ENCODE measurements at regions not wholly inside any gene's neighbourhood (a gene's known extent, or its start where the extent isn't known, plus 50 kb on each side); places are given as distances from the start of the nearest gene placed in this dataset.

DNA sequence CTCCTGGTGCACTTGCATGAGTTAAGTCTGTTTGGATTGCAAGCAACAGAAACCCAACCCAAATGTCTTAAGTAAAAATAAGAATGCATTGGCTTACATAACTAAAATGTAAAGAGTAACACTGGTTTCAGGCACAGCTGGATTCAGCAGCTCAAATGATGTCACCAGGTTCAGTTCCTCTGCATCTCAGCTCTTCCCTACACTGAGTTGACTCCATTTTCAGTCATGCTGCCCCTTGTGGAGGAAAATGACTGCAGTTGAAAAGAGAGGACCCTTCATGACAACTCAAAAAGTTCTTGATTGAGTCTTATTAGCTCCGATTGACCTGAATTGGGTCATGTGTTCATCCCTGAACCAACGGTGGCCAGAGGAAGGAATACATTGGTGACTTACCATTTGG lies 138.5 kb upstream of the ABI3BP start:
- H3K4me3 ChIP-seq (replicated peaks; ENCODE audit: low read depth, low read length): no peak overlapping the region
- no peak for DNase-seq (ENCODE audit: low read depth)
- TF ChIP-seq, protein P1, sequence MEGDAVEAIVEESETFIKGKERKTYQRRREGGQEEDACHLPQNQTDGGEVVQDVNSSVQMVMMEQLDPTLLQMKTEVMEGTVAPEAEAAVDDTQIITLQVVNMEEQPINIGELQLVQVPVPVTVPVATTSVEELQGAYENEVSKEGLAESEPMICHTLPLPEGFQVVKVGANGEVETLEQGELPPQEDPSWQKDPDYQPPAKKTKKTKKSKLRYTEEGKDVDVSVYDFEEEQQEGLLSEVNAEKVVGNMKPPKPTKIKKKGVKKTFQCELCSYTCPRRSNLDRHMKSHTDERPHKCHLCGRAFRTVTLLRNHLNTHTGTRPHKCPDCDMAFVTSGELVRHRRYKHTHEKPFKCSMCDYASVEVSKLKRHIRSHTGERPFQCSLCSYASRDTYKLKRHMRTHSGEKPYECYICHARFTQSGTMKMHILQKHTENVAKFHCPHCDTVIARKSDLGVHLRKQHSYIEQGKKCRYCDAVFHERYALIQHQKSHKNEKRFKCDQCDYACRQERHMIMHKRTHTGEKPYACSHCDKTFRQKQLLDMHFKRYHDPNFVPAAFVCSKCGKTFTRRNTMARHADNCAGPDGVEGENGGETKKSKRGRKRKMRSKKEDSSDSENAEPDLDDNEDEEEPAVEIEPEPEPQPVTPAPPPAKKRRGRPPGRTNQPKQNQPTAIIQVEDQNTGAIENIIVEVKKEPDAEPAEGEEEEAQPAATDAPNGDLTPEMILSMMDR (IDR thresholded peaks at IDR 0.05; ENCODE audit: low read length, missing control alignments): no peak

DNA sequence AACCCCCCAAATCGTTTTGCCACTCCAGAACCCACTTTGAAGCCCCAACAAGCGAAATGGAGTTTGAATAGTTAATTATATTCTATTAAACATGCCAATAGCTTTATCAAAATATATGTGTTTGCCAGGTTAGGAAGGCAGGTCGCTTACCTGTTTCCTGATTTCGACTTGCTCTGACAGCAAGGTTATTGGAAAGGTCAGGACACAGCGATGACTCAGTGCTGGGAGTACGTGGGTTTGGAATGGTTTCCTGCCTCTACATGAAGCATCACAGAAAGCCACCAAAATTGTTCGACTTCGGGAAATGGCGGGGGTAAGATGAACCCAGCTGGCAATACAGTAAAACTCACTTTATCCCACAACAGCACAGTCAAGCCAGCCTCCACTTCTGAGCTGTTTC lies 135.6 kb upstream of the ABI3BP start:
- TF ChIP-seq, protein P1 (IDR thresholded peaks at IDR 0.05; ENCODE audit: low read length, missing control alignments): no peak
- no peak overlapping the region for H3K4me3 ChIP-seq (replicated peaks; ENCODE audit: low read depth, low read length)
- no peak for DNase-seq (ENCODE audit: low read depth)

GRCh38 chr3:101128001-101128400 lies 134.8 kb upstream of the ABI3BP start:
- TF ChIP-seq, protein P1 (IDR thresholded peaks at IDR 0.05; ENCODE audit: low read length, missing control alignments): no peak
- no peak overlapping the region for H3K4me3 ChIP-seq (replicated peaks; ENCODE audit: low read depth, low read length)
- no peak for DNase-seq (ENCODE audit: low read depth)

GRCh38 chr3:101124125-101124524 lies 130.9 kb upstream of the ABI3BP start:
- no peak for DNase-seq (ENCODE audit: low read depth)

DNA sequence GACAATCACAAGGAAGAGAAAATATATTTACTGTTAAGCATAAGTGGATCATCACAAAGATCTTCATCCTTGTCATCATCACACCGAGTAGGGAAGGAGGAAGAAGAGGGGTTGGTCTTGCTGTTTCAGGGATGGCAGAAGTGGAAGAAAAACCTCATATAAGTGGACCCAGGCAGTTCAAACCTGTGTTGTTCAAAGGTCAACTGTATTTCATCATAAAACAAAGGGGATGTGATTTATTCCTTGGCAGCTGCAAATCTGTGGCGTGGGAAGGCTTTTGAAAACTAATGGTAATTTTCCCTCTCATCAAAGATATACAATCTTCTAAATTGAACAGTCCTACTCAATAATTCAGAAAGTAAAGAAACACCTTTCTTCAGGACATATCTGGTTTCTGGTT lies 129.9 kb upstream of the ABI3BP start:
- TF ChIP-seq, protein P1 (IDR thresholded peaks at IDR 0.05; ENCODE audit: low read length, missing control alignments): no peak
- no peak for DNase-seq (ENCODE audit: low read depth)
- no peak overlapping the region for H3K4me3 ChIP-seq (replicated peaks; ENCODE audit: low read depth, low read length)

More at GRCh38 chr3:101124125-101124524, 130.9 kb upstream of the ABI3BP start:
- TF ChIP-seq, protein P1 (IDR thresholded peaks at IDR 0.05; ENCODE audit: low read length, missing control alignments): no peak
- H3K4me3 ChIP-seq (replicated peaks; ENCODE audit: low read depth, low read length): no peak overlapping the region

DNA sequence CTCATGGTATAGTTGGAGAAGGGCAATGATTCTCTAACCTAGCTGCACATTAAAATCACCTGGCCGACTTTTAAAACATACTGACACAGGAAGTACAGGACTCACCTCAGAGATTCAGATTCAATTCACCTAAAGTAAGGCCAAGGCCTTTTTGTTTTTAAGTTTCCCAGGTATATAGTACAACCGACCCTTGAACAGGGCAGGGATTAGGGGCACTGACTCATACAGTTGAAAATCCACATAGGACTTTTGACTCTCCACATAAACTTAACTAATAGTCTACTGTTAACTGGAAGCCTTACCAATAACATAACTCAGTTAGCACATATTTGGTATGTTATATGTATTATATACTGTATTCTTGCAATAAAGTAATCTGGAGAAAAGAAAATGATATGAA lies 129.5 kb upstream of the ABI3BP start:
- TF ChIP-seq, protein P1 (IDR thresholded peaks at IDR 0.05; ENCODE audit: low read length, missing control alignments): no peak

DNA sequence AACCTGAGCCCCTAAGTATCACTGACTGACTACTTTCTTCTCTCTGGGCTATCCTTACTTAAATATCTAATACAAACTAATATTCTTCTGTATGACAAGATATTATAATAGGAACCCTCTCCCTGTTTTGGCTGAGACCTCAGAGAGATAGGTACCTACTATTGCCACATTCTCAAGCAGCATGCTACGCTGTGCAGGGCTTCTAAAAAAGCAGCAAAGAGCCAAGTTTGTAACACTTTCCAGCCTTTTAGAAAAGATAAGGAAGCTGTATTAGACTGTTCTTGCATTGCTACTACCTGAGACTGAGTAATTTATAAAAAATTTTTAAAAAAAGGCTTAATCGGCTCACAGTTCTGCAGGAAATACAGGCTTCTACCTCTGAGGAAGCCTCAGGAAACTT lies 126.8 kb upstream of the ABI3BP start:
- TF ChIP-seq, protein P1 (IDR thresholded peaks at IDR 0.05; ENCODE audit: low read length, missing control alignments): no peak
- H3K4me3 ChIP-seq (replicated peaks; ENCODE audit: low read depth, low read length): no peak overlapping the region
- DNase-seq (ENCODE audit: low read depth): peak; percentile 43

More for the DNA sequence above, 129.5 kb upstream of the ABI3BP start:
- H3K4me3 ChIP-seq (replicated peaks; ENCODE audit: low read depth, low read length): no peak overlapping the region
- DNase-seq (ENCODE audit: low read depth): no peak
